ENCODE measurements at regions not wholly inside any gene's neighbourhood (a gene's known extent, or its start where the extent isn't known, plus 50 kb on each side); places are given as distances from the start of the nearest gene placed in this dataset.

DNA sequence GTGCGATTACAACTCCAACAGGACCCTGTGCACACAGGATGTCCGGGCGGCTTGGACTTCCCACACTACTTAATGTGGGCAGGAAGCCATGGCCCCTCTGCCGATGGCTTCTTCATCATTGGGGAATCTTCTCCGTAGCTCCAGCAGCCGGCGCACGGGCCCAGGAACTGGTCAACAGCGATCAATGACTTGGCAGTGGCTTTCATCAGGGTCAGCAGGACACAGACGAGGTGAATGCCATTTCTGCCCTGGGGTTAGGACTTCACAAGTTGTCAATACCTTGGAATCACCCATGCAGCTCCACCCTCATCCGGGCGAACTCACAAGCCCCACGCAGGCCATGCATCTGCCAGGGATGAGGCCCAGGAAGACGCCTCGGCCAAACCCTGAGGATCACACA is 645.7 kb downstream of the BRD1 start:
- TF ChIP-seq EZH2phosphoT487 (IDR thresholded peaks at IDR 0.05; ENCODE audit: borderline replicate concordance, low read length) = no peak
- TF ChIP-seq, protein P1, sequence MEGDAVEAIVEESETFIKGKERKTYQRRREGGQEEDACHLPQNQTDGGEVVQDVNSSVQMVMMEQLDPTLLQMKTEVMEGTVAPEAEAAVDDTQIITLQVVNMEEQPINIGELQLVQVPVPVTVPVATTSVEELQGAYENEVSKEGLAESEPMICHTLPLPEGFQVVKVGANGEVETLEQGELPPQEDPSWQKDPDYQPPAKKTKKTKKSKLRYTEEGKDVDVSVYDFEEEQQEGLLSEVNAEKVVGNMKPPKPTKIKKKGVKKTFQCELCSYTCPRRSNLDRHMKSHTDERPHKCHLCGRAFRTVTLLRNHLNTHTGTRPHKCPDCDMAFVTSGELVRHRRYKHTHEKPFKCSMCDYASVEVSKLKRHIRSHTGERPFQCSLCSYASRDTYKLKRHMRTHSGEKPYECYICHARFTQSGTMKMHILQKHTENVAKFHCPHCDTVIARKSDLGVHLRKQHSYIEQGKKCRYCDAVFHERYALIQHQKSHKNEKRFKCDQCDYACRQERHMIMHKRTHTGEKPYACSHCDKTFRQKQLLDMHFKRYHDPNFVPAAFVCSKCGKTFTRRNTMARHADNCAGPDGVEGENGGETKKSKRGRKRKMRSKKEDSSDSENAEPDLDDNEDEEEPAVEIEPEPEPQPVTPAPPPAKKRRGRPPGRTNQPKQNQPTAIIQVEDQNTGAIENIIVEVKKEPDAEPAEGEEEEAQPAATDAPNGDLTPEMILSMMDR (conservative IDR thresholded peaks at IDR 0.05; ENCODE audit: low read depth, low read length) = no peak

Measured in PC-3 (cell line).